HG03139 (cell line): ENCODE measurements at regions not wholly inside any gene's neighbourhood (a gene's known extent, or its start where the extent isn't known, plus 50 kb on each side); places are given as distances from the start of the nearest gene placed in this dataset.

Experiments
- ATAC-seq: cut with Tn5 transposase; IDR thresholded peaks from one replicate; pipeline ENCODE4 v1.9.1; 2021; ENCODE audit not compliant: unreplicated experiment

DNA sequence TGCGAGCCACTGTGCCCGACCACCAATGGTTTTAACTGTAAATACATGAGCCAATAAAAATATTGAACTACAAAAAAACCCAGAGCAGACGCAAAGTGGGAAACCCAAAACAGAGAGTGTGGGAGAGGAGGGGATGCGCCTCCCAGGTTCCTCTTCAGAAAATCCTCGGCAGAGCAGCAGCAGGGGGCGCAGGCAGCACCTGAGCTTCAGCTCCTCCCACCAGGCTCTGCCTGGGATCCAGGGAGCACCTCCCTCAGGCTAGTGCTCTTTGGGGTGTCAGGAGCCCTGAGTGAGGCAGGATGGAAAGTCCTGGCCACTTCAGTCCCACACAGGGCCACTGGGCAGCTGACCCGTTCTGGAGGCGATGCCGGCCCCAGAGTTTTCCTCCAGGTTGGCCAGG lies 536.9 kb upstream of the CDH4 start:
- ATAC-seq: no peak

- no peak for ATAC-seq
These were observed 533.1 kb upstream of the CDH4 start for GRCh38 chr20:60718743-60719480.

DNA sequence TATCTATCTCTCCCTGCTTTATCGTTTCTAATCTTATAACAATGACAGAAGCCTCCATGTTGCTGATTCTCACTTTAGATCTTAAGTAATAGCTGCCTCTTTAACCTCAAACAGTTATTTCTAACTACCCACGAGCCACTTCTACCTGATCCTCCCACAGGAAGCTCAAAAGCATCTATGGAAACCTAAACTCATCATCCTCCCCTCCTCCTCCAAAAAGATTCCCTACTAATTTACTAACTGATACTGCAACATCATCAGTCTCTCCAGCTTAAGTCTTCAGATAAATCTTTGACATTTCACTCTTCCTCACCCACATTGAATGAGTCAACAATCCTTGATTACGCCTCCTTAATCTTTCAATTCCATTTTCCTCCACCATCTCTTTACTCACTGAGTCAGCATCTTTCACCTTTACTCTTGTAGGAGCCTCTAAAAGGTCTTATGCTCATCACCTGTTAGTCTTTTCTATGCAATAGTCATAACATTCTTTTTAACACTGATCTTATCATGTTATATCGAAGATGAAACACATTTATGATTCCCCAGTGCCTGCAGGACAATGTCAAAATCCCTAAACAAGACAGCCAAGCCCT lies 526.7 kb upstream of the CDH4 start:
- ATAC-seq: no peak

GRCh38 chr20:60727425-60727824 lies 524.6 kb upstream of the CDH4 start:
- ATAC-seq: no peak

- no peak for ATAC-seq
These were observed 523.4 kb upstream of the CDH4 start for GRCh38 chr20:60728705-60729104.

- ATAC-seq: no peak
These were observed 522.7 kb upstream of the CDH4 start for GRCh38 chr20:60729135-60729900.

DNA sequence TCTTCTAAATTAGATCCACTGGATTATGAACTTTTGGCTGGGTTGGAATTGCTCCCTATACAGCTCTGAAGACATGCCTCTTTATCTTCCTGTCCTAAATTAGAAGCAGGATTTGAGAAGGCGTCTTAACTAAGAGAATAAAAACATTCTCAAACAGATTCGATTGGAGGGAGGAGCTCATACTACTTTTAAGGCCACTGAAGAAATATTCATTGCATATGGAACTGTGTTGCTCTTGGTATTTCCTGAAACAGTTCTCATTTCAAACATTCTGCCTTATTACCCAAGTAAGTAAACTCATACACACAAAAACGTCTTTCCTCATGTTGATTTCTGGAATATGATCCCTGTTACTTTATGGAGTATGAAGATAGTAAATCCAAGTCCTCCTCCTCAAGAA lies 519.7 kb upstream of the CDH4 start:
- no peak for ATAC-seq

DNA sequence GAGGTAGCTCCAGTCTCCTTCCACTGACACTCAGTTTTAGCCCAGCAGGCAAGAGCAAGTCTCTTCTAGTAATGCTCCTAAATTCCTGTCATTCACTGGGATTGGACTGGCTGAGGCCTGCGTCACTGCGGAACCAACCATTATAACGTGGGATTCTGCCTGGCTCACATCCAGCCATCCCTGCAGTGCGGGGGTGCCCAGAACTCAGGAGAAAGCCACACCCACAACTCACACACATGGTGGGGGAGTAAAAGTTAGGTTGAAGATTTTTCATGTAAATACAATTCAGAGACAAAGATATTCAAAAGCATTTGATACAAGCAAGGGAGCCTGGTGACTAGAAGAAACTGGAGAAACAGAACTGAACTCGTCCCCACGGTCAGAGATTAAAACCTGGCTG lies 504.0 kb upstream of the CDH4 start:
- no peak for ATAC-seq

DNA sequence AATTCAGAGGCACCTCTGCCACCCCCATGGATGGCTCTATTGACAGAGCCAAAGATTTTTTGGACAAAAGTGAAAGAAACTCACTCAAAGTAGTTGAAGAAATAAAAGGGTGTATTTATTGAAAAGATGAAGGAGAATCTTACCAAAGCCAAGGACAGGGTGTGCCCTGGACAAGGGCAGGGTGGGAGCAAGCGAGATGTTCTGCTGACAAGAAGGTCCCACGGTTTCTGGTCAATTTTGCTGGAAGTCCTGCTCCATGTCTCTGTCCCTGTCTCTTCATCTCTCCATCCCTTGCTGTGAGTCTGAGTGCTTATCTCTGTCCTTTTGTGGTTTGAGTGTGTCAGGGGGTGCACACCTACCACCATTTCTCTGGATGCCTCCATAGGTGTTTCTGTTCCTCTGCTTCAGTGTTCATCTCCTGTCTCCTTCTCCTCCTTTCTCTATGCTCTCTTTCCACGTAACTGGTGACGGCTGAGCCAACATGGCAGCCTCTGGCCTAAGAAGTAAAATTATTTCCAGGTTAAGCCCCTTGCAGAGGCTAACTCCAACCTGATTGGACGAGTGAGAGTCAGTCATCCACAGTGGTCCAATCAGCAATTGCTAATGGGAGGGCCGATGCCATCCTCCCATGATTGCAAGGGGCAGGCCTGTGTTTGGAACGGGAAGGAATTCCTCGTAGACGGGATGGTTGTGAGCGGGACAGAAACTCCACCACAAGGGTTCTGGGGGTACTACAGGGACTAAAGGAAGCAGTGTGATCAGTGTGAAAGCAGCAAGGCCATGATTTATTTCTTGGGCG lies 502.1 kb upstream of the CDH4 start:
- ATAC-seq: no peak

DNA sequence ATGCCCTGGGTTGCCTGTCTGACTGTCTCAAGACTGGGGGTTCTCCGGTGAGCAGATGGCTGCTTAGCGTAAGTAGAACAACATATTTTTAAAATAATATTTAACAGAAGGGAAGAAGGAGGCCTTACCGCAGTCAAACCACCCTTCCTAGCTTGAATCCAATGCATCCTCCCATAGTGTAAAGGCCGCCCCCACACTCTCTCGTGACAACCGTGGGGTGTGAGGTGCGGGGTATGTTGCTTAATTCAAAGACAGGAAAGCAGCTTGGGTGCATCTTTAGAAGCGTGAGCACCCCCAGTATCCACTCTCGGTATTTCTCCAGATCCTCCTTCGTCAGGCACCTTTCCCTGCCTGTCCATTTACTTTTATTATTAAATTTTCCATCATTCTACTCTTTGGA lies 501.2 kb upstream of the CDH4 start:
- no peak for ATAC-seq

DNA sequence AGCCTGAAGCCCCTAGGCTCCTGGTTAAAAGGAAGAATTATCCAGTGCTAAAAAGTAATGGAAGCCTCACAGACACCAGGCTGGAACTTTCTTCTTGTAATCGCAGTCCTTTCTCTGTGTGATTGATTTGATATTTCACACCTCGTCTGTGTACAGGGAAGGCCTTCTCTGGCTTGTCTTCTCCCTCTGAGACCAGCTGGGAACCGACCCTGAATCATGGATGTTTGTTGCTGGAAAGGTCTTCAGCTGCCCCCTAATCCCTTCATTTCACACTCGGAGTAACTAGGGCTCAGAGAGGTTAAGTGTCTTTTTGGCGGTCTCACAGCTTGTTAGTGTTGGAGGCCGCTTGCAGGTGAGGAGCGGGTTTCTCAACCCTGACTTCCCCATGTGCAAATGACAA lies 500.2 kb upstream of the CDH4 start:
- ATAC-seq: no peak

DNA sequence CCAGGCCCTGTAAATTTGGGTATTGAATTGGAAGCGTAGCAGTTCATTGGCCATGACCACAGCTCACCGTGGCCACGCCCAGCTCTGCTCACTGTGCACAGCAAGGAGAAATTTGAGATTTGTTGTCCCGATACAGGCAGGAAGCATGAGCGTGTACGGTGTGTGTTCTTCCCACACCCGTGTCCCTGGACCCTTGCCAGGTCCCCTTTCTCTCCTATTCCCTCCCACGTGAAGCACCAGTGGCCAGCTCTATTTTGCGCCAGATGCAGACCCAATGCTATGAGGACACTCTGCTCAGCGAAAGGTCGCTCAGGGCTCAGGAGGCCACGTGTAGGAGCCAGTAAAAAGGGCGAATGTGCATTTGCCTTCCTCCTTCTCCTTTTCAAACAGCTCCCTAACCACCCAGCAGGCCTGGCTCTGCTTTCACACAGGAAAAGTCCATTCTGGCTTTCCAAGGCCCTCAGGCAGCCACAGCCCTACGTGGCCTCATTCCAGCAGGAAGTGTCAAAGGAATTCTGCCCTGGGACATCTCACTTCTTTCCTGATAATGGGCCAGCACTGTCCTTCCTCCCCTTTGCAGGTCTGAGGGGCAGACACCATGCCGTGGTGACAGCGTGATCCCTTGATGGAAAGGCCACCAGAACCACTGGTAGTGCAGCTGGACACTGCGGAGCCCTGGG lies 499.2 kb upstream of the CDH4 start:
- ATAC-seq: no peak

DNA sequence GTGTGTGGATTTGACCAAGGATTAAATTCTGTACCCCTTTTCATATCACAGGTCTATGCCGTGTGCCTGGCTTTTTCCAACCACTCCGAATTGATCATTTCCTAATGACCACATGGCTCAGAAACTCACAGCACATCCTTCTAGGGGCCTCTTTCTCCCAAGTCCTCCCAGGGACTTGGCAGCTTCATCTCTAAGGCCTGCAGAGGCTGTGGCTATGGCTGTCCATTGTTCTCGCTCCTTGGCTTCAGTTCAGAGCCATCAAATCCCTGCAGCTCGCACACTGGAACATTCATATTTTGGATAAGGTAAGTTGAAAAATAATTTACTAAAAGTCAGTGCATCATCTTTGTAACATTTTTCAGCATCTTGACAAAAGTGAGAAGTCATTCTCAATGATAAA lies 497.2 kb upstream of the CDH4 start:
- no peak for ATAC-seq

DNA sequence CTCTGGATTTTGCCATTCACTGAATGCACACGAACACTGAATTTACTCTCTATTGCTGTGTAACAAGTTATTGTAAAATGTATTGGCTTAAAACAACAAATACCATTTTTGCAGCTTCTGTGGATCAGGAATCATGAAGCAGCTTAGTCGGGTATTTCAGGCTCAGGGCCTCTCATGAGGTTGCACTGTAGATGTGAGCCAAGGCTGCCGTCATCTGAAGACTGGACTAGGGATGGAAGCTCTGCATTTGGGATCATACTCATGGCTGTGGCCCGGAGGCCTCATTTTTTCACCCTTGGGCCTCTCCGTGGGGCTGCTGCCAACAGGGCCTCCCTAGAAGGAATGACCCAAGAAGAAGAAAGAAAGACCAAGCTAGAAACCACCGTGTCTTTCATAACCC lies 492.4 kb upstream of the CDH4 start:
- no peak for ATAC-seq

GRCh38 chr20:60760256-60761000 lies 491.6 kb upstream of the CDH4 start:
- no peak for ATAC-seq

- no peak for ATAC-seq
These were observed 491.0 kb upstream of the CDH4 start for GRCh38 chr20:60761056-60761455.

DNA sequence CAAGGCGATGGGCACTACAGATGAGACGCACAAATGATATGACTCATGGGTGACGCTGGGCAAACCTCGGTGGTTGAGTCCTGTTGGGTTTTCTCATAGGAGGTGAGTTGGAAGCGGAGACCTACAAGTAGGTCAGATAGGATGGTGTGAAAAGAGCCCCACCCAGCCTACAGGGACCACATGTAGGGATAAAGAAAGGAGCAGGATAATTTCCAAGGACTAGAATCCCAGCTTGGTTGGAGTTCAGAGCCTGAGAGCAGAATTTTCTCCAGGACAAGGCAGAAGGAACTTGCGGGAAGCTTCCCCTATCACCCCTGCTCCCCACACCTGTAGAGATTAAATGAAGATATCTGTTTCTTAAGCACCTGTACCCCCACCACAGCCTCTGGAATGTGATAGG lies 489.7 kb upstream of the CDH4 start:
- ATAC-seq: no peak

DNA sequence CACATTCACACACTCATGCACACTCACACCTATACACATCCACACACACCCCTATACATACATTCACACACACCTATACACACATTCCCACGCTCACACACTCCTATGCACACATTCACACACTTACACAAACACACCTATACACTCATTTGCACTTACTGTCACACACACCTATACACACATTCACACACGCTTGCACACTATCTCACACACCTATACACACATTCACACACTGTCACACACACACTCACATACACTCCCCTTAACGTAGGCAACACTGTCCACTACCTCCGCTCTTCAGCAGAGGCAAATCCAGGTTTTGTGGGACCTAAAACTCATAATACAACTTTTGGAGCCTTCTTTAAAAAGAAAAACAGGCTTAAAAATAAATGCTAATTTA lies 487.7 kb upstream of the CDH4 start:
- ATAC-seq: no peak

- ATAC-seq: no peak
These were observed 487.3 kb upstream of the CDH4 start for GRCh38 chr20:60764771-60765170.

DNA sequence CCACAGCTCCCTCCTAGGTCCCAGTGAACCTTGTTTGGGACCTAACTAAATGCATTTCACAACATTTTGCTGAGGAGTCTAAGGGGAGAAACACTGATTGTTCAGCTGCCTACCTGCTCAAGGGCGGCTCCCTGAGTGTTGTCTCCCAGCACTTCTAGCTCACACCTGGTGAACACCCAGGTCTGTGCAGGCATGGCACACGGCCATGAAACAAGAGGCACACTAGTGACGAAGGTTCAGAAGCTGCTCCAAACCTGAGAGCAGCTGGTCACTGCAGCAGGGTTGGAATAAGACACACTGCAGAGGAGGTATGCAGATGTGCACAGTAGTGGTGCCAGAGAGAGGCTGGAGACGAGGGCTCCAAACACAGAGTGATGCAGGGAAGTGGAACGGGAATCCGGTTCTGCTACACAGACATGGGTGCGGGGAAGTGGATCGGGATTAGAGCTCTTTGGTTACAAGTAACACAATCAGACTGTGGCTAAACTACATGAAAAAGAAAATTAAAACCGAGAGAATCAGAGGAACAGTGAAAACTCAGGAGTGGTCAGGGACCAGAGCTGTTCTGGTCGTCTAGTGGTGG lies 486.1 kb upstream of the CDH4 start:
- no peak for ATAC-seq
